ENCODE measurements at regions not wholly inside any gene's neighbourhood (a gene's known extent, or its start where the extent isn't known, plus 50 kb on each side); places are given as distances from the start of the nearest gene placed in this dataset.
"Not testable (repeated sequence)": the region's sequence is repeated elsewhere in the genome, so short reads cannot be mapped to it uniquely, and the experiment has no call there.

DNA sequence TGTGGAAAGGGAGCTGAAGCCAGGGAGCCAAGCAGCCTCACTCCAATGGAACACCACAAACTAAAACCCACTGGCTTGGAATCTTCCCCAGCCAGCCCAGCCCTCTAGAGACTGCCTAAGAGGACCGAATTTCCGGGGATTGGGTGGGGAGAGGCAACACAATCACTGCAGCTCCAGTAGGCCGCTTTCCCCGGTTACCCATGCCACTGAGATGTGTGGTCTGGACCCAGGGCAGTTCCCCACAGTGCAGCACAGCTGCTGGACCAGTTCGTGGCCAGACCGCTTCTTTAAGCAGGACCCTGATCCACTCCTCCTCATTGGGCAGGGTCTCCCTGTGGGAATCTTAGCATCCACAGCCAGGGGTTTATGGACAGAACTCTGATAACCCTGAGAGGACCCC, 91.9 kb upstream of the PAGE3 start:
- no peaks in the 10 kb centered on the region for H3K36me3 Mint-ChIP-seq
- no peaks in the 10 kb centered on the region for H3K27me3 Mint-ChIP-seq
- TF ChIP-seq CTCF (conservative IDR thresholded peaks at IDR 0.05) = no peak
- no peak overlapping the region for H3K27ac Mint-ChIP-seq
- H3K4me1 Mint-ChIP-seq (ENCODE audit: unreplicated experiment) = no peaks in the 10 kb centered on the region
- no peak for DNase-seq (ENCODE audit: extremely low spot score, unreplicated experiment)
- H3K4me3 Mint-ChIP-seq = no peak overlapping the region
- H3K9me3 Mint-ChIP-seq = peaks cover 4% of the 10 kb centered on the region

GRCh38 chrX:55357236-55357635, 92.5 kb upstream of the PAGE3 start:
- no peak overlapping the region for H3K27ac Mint-ChIP-seq
- H3K9me3 Mint-ChIP-seq = peaks cover 4% of the 10 kb centered on the region
- TF ChIP-seq CTCF (conservative IDR thresholded peaks at IDR 0.05) = no peak
- H3K4me1 Mint-ChIP-seq (ENCODE audit: unreplicated experiment) = no peaks in the 10 kb centered on the region
- H3K27me3 Mint-ChIP-seq = no peaks in the 10 kb centered on the region
- no peaks in the 10 kb centered on the region for H3K36me3 Mint-ChIP-seq
- H3K4me3 Mint-ChIP-seq = no peak overlapping the region
- DNase-seq (ENCODE audit: extremely low spot score, unreplicated experiment) = no peak

- no peak overlapping the region for H3K4me3 Mint-ChIP-seq
- no peak for DNase-seq (ENCODE audit: extremely low spot score, unreplicated experiment)
- no peaks in the 10 kb centered on the region for H3K4me1 Mint-ChIP-seq (ENCODE audit: unreplicated experiment)
- no peak overlapping the region for H3K27ac Mint-ChIP-seq
- no peak for TF ChIP-seq CTCF (conservative IDR thresholded peaks at IDR 0.05)
- H3K9me3 Mint-ChIP-seq = peaks cover 3% of the 10 kb centered on the region
- no peaks in the 10 kb centered on the region for H3K36me3 Mint-ChIP-seq
- H3K27me3 Mint-ChIP-seq = no peaks in the 10 kb centered on the region
Observed at GRCh38 chrX:55379396-55379795, 72.5 kb upstream of the MAGEH1 start.

- H3K4me1 Mint-ChIP-seq (ENCODE audit: unreplicated experiment) = no peaks in the 10 kb centered on the region
- no peak for TF ChIP-seq CTCF (conservative IDR thresholded peaks at IDR 0.05)
- H3K27me3 Mint-ChIP-seq = no peaks in the 10 kb centered on the region
- no peak overlapping the region for H3K27ac Mint-ChIP-seq
- no peak for DNase-seq (ENCODE audit: extremely low spot score, unreplicated experiment)
- no peak overlapping the region for H3K4me3 Mint-ChIP-seq
- H3K9me3 Mint-ChIP-seq = peaks cover 4% of the 10 kb centered on the region
- no peaks in the 10 kb centered on the region for H3K36me3 Mint-ChIP-seq
Observed at GRCh38 chrX:55389376-55389775, 62.6 kb upstream of the MAGEH1 start.

- H3K36me3 Mint-ChIP-seq; H3K4me1 Mint-ChIP-seq (ENCODE audit: unreplicated experiment); H3K27ac Mint-ChIP-seq; DNase-seq (ENCODE audit: extremely low spot score, unreplicated experiment); H3K27me3 Mint-ChIP-seq; H3K4me3 Mint-ChIP-seq; H3K9me3 Mint-ChIP-seq: not testable (repeated sequence)
Observed at GRCh38 chrX:55396836-55397235, 55.1 kb upstream of the MAGEH1 start.
